ENCODE measurements at regions not wholly inside any gene's neighbourhood (a gene's known extent, or its start where the extent isn't known, plus 50 kb on each side); places are given as distances from the start of the nearest gene placed in this dataset.

DNA sequence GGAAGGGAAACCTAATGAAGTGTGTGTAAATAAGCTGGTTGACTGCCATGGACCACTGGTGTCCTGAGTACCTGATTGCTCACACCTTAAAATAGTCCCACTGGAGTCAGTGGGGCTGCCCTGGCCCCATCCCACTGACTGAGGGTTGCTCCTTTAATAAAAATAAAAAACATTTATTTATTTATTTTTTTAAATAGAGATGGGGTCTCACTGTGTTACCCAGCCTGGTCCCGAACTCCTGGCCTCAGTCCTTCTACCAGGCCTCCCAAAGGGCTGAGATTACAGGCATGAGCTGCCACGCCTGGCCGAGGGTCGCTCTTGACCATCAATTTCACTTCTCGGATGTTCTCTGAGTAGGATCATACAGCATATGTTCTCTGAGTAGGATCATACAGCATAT is 394.2 kb upstream of the IRX2 start:
- no peak overlapping the region for H3K4me3 ChIP-seq (ENCODE audit: low read depth, low read length)
- in situ Hi-C loops (cut with HindIII; ENCODE audit: low sequenced_read_pairs), result no loop called here
- no peak for DNase-seq (ENCODE audit: low read depth, low spot score)
- TF ChIP-seq, protein P1, sequence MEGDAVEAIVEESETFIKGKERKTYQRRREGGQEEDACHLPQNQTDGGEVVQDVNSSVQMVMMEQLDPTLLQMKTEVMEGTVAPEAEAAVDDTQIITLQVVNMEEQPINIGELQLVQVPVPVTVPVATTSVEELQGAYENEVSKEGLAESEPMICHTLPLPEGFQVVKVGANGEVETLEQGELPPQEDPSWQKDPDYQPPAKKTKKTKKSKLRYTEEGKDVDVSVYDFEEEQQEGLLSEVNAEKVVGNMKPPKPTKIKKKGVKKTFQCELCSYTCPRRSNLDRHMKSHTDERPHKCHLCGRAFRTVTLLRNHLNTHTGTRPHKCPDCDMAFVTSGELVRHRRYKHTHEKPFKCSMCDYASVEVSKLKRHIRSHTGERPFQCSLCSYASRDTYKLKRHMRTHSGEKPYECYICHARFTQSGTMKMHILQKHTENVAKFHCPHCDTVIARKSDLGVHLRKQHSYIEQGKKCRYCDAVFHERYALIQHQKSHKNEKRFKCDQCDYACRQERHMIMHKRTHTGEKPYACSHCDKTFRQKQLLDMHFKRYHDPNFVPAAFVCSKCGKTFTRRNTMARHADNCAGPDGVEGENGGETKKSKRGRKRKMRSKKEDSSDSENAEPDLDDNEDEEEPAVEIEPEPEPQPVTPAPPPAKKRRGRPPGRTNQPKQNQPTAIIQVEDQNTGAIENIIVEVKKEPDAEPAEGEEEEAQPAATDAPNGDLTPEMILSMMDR (IDR thresholded peaks at IDR 0.05; ENCODE audit: low read depth, low read length), result no peak

DNA sequence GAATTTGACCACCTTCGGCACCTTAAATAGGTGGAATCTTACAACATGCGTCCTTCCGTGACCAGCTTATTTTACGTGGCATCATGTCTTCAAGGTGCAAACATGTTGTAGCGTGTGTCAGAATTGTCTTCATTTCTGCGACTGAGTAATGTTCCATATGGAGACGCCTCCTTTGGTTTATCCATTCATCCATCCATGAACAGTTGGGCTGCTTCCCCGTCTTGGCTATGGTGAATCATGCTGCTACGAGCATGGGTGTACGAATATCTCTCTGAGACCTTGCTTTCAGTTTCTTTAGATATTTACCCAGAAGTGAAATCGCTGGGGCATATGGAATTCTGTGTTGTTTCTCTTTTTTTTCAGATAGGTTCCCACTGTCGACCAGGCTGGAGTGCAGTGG is 391.9 kb upstream of the IRX2 start:
- H3K4me3 ChIP-seq (ENCODE audit: low read depth, low read length), result no peak overlapping the region
- TF ChIP-seq, protein P1 (IDR thresholded peaks at IDR 0.05; ENCODE audit: low read depth, low read length), result no peak
- no peak for DNase-seq (ENCODE audit: low read depth, low spot score)
- in situ Hi-C loops (cut with HindIII; ENCODE audit: low sequenced_read_pairs), result no loop called here

DNA sequence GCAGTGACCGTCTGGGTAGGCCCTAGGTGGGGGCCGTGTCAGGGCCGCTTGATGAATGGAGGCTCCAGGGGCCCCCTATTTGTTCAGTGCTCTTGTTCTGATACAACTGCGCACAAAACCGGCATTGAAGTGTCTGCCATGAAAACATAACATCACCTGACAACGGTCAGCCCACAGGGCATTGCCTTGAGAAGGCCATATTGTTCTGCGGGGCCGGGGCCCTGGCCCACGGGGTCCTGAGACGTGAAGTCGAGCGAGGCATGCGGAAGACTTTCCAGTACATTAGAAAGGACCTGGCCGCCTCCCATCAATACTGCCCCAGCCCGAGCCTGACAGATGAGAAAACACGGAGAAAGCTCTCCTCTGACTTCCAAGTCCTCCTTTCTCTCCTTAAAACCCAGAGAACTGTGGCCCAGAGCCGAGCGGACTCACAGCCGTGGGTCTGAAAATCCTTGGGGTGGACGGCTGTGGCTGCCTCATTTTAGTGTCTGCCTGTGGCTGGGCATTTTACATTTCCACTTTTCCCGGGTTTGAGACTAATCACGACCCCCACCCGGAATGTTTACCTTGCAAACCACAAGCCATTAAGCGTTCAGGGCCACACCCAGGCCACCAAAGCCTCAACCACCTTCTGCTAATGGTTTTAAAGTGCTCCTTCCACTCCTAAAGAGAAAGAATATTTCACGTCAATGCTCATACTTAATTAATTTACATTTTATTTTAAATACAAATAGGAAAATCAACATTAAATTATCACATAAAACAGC is 391.0 kb upstream of the IRX2 start:
- in situ Hi-C loops (cut with HindIII; ENCODE audit: low sequenced_read_pairs), result no loop called here
- TF ChIP-seq, protein P1 (IDR thresholded peaks at IDR 0.05; ENCODE audit: low read depth, low read length), result no peak
- H3K4me3 ChIP-seq (ENCODE audit: low read depth, low read length), result no peak overlapping the region
- no peak for DNase-seq (ENCODE audit: low read depth, low spot score)

DNA sequence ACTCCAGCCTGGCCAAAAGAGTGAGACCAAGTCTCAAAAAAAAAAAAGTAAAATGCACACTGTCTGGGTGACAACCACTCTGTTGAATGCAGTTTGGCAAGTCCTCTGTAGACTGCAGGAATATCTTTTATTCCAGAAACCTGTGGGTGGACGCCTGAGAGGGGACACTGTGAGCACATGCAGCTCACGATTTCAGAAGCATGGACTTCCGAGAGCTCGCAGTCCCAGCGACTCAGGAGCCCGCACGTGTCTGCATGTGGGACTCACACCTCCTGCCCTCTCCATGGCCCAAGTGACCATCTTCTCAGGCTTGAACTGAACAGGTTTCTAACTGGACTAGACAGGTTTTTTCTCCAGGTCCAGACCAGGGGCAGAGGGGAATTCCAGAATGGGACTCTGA is 388.6 kb upstream of the IRX2 start:
- no peak for DNase-seq (ENCODE audit: low read depth, low spot score)

DNA sequence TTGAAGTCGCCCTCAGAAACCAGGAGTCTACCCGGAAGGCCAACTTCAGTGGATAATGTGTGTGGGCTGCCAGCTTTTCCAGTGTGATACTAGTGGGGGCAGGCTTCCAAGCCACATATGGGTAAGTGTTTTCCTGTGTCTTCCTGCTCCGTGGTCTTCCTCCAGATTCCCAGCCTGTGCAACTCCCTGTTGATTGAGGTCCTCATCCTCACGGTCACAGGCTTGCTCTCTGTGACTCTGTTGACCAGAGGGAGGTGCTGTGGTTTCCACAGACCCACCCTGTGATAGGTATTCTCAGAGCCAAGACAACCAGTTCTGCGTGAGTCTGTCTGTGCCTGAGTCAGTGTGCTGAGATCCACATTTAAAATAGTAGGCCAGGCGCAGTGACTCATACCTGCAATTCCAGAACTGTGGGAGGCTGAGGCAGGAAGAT is 388.0 kb upstream of the IRX2 start:
- in situ Hi-C loops (cut with HindIII; ENCODE audit: low sequenced_read_pairs), result no loop called here
- H3K4me3 ChIP-seq (ENCODE audit: low read depth, low read length), result no peak overlapping the region
- TF ChIP-seq, protein P1 (IDR thresholded peaks at IDR 0.05; ENCODE audit: low read depth, low read length), result no peak
- DNase-seq (ENCODE audit: low read depth, low spot score), result peak; percentile 24

More for the DNA sequence above, 388.6 kb upstream of the IRX2 start:
- in situ Hi-C loops (cut with HindIII; ENCODE audit: low sequenced_read_pairs), result no loop called here
- TF ChIP-seq, protein P1 (IDR thresholded peaks at IDR 0.05; ENCODE audit: low read depth, low read length), result no peak
- no peak overlapping the region for H3K4me3 ChIP-seq (ENCODE audit: low read depth, low read length)

DNA sequence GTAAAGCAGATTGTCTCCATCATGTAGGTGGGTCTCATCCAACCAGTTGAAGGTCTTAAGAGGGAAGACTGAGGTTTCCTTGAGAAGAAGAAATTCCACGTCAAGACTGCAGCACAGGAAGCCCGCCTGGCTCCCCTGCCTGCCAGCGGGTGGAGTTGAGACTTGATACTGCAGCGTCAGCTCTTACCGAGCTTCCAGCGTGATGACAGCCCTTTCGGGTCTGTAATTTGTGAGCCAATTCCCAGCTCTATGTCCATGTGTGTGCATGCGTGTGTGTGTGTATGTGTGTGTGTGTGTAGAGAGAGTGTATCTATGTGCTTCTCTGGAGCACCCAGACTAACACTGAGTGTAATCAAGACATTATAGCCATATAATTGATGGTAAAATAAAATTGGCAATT is 379.7 kb upstream of the IRX2 start:
- no peak for DNase-seq (ENCODE audit: low read depth, low spot score)
- TF ChIP-seq, protein P1 (IDR thresholded peaks at IDR 0.05; ENCODE audit: low read depth, low read length), result no peak
- no peak overlapping the region for H3K4me3 ChIP-seq (ENCODE audit: low read depth, low read length)
- in situ Hi-C loops (cut with HindIII; ENCODE audit: low sequenced_read_pairs), result no loop called here

Measured in astrocyte of the spinal cord (primary cell).